HEK293 (cell line): ENCODE measurements at regions not wholly inside any gene's neighbourhood (a gene's known extent, or its start where the extent isn't known, plus 50 kb on each side); places are given as distances from the start of the nearest gene placed in this dataset.

Source experiments
- CTCF ChIA-PET: fragments of 350-600 bp; formaldehyde crosslinking; extraction: SDS; loops from one replicate; lab custom pipeline; 2021; ENCODE audit warnings: antibody characterized with exemption; lab: Yijun Ruan, JAX
- POLR2A ChIA-PET: fragments of 300-600 bp; formaldehyde crosslinking; extraction: SDS; loops from one replicate; lab custom pipeline; 2020; ENCODE audit warnings: antibody characterized with exemption, inconsistent platforms; lab: Yijun Ruan, JAX
- H3K27ac ChIP-seq: fragments of 200-500 bp; sonication (Bioruptor generic); 2 replicates; pipeline ENCODE4 v1.5.1; 2014; ENCODE audit warnings: low read depth, low read length, control low read depth, inconsistent platforms; ENCODE audit errors: extremely low read depth
- H3K36me3 ChIP-seq, 2 experiments: fragments of 200-500 bp in 1 of 2; sonication (Bioruptor generic) in 1 of 2; 1 replicate in 1 of 2; 2 replicates in 1 of 2; pipeline ENCODE4 v1.5.1; 2014 to 2017; ENCODE audit warnings: inconsistent platforms in 2 of 2, low read length in 2 of 2; ENCODE audit not compliant: control insufficient read depth in 2 of 2, insufficient read depth in 1 of 2
- H3K4me1 ChIP-seq: fragments of 200-500 bp; sonication (Bioruptor generic); 2 replicates; pipeline ENCODE4 v1.5.1; 2014; ENCODE audit warnings: mild to moderate bottlenecking, low read length, inconsistent platforms; ENCODE audit not compliant: control insufficient read depth, insufficient read depth
- H3K4me3 ChIP-seq: 2 replicates; pipeline ENCODE4 v1.5.1; 2011; ENCODE audit warnings: low read depth, mild to moderate bottlenecking, control low read depth, low read length, moderate library complexity
- H3K9me3 ChIP-seq: fragments of 200-500 bp; sonication (Bioruptor generic); 2 replicates; pipeline ENCODE4 v1.5.1; 2014; ENCODE audit warnings: low read depth, low read length, inconsistent platforms; ENCODE audit not compliant: control insufficient read depth, insufficient read depth
- ATF2 ChIP-seq: fragments of 450-650 bp; formaldehyde crosslinking; IDR thresholded peaks from 2 replicates; pipeline ENCODE4 v1.5.1; 2016; ENCODE audit warnings: missing biosample characterization, missing genetic modification characterization, low read depth
- ELK4 ChIP-seq: IDR thresholded peaks from 2 replicates; pipeline ENCODE4 v1.6.1; 2011; ENCODE audit warnings: mild to moderate bottlenecking, low read depth, low read length, borderline replicate concordance
- HOXD13 ChIP-seq: sonication (generic); formaldehyde crosslinking; IDR thresholded peaks from 2 replicates; pipeline ENCODE4 v1.8.0; 2022; ENCODE audit warnings: missing genetic modification reagents, borderline replicate concordance
- KLF9 ChIP-seq: fragments of 450-650 bp; formaldehyde crosslinking; IDR thresholded peaks from 2 replicates; pipeline ENCODE4 v1.5.1; 2016; ENCODE audit warnings: missing biosample characterization, missing genetic modification characterization, low read depth
- PRDM10 ChIP-seq: fragments of 450-650 bp; formaldehyde crosslinking; IDR thresholded peaks from 2 replicates; pipeline ENCODE4 v1.5.1; 2016; ENCODE audit warnings: missing biosample characterization, missing genetic modification characterization
- RBAK ChIP-seq: fragments of 450-650 bp; formaldehyde crosslinking; IDR thresholded peaks from 2 replicates; pipeline ENCODE4 v1.5.1; 2016; ENCODE audit warnings: missing biosample characterization, missing genetic modification characterization
- REPIN1 ChIP-seq: fragments of 450-650 bp; formaldehyde crosslinking; IDR thresholded peaks from 2 replicates; pipeline ENCODE4 v1.5.1; 2017; ENCODE audit warnings: missing biosample characterization, missing genetic modification characterization, low read depth
- SETDB1 ChIP-seq: IDR thresholded peaks from one replicate; pipeline ENCODE4 v1.6.1; 2017; ENCODE audit warnings: mild to moderate bottlenecking, low read length, moderate library complexity, mixed read lengths; ENCODE audit not compliant: insufficient read length
- SP7 ChIP-seq: fragments of 450-650 bp; formaldehyde crosslinking; IDR thresholded peaks from 2 replicates; pipeline ENCODE4 v1.5.1; 2016; ENCODE audit warnings: missing biosample characterization, missing genetic modification characterization
- ZNF10 ChIP-seq: fragments of 450-650 bp; formaldehyde crosslinking; IDR thresholded peaks from 2 replicates; pipeline ENCODE4 v1.5.1; 2017; ENCODE audit warnings: missing biosample characterization, missing genetic modification characterization
- ZNF146 ChIP-seq: fragments of 450-650 bp; formaldehyde crosslinking; IDR thresholded peaks from 2 replicates; pipeline ENCODE4 v1.5.1; 2016; ENCODE audit warnings: missing biosample characterization, missing genetic modification characterization
- ZNF175 ChIP-seq: fragments of 450-650 bp; formaldehyde crosslinking; IDR thresholded peaks from 2 replicates; pipeline ENCODE4 v1.5.1; 2016; ENCODE audit warnings: missing biosample characterization, missing genetic modification characterization
- ZNF239 ChIP-seq: fragments of 450-650 bp; formaldehyde crosslinking; IDR thresholded peaks from 2 replicates; pipeline ENCODE4 v1.5.1; 2016; ENCODE audit warnings: missing biosample characterization, missing genetic modification characterization
- ZNF292 ChIP-seq: fragments of 450-650 bp; formaldehyde crosslinking; IDR thresholded peaks from 2 replicates; pipeline ENCODE4 v1.5.1; 2016; ENCODE audit warnings: low read depth, missing biosample characterization, missing genetic modification characterization, borderline replicate concordance
- ZNF311 ChIP-seq: fragments of 450-650 bp; formaldehyde crosslinking; IDR thresholded peaks from 2 replicates; pipeline ENCODE4 v1.5.1; 2017; ENCODE audit warnings: missing biosample characterization, missing genetic modification characterization, borderline replicate concordance
- ZNF37A ChIP-seq: fragments of 450-650 bp; IDR thresholded peaks from 2 replicates; pipeline ENCODE4 v1.5.1; 2018; ENCODE audit warnings: missing biosample characterization, missing genetic modification characterization
- ZNF398 ChIP-seq: fragments of 450-650 bp; formaldehyde crosslinking; IDR thresholded peaks from 2 replicates; pipeline ENCODE4 v1.5.1; 2017; ENCODE audit warnings: missing biosample characterization, missing genetic modification characterization
- ZNF426 ChIP-seq: fragments of 450-650 bp; formaldehyde crosslinking; IDR thresholded peaks from 2 replicates; pipeline ENCODE4 v1.5.1; 2017; ENCODE audit warnings: missing biosample characterization, missing genetic modification characterization, mild to moderate bottlenecking, inconsistent platforms, moderate library complexity
- ZNF513 ChIP-seq: fragments of 450-650 bp; IDR thresholded peaks from 2 replicates; pipeline ENCODE4 v1.5.1; 2018; ENCODE audit warnings: missing biosample characterization, missing genetic modification characterization
- ZNF555 ChIP-seq: fragments of 450-650 bp; formaldehyde crosslinking; conservative IDR thresholded peaks from 2 replicates; pipeline ENCODE4 v1.5.1; 2017; ENCODE audit warnings: missing biosample characterization, mild to moderate bottlenecking, missing genetic modification characterization, inconsistent platforms
- ZNF571 ChIP-seq: fragments of 450-650 bp; formaldehyde crosslinking; IDR thresholded peaks from 2 replicates; pipeline ENCODE4 v1.5.0; 2017; ENCODE audit warnings: missing biosample characterization, missing genetic modification characterization
- ZNF639 ChIP-seq: fragments of 450-650 bp; formaldehyde crosslinking; IDR thresholded peaks from 2 replicates; pipeline ENCODE4 v1.5.1; 2016; ENCODE audit warnings: missing biosample characterization, missing genetic modification characterization
- ZNF76 ChIP-seq: fragments of 450-650 bp; formaldehyde crosslinking; IDR thresholded peaks from 2 replicates; pipeline ENCODE4; 2016; ENCODE audit warnings: low read depth, missing biosample characterization, missing genetic modification characterization, borderline replicate concordance
- TF ChIP-seq, protein P1 (sequence below): fragments of 450-650 bp; formaldehyde crosslinking; IDR thresholded peaks from 2 replicates; pipeline ENCODE4 v1.5.1; 2016; ENCODE audit warnings: missing biosample characterization, missing genetic modification characterization

GRCh38 chr6:140850438-140850837, 1282.3 kb upstream of the GJE1 start:
- ChIA-PET CTCF (interaction anchor here (0.6 kb wide), 1 partner anchor 293 kb away, joined by 3 read pairs; no protein-coding TSS in a partner anchor), POLR2A (no interaction called here)
- H3K9me3 ChIP-seq = no peaks in the 10 kb centered on the region
- H3K4me3 ChIP-seq = no peak overlapping the region
- no peaks in the 10 kb centered on the region for H3K4me1 ChIP-seq
- H3K27ac ChIP-seq = no peak overlapping the region
- H3K36me3 ChIP-seq = no peaks in the 10 kb centered on the region
- no peak for TF ChIP-seq ELK4
- no peak for TF ChIP-seq ZNF398 (tag by site-specific recombination)
- TF ChIP-seq PRDM10 = no peak
- TF ChIP-seq ZNF76 (tag by site-specific recombination) = no peak
- no peak for TF ChIP-seq ZNF175
- no peak for TF ChIP-seq SP7 (tag by site-specific recombination)
- no peak for TF ChIP-seq ZNF311 (tag by site-specific recombination)
- no peak for TF ChIP-seq ZNF571 (tag by site-specific recombination)
- no peak for TF ChIP-seq HOXD13 (CRISPR knock-in tag)
- TF ChIP-seq REPIN1 = no peak
- TF ChIP-seq ZNF37A (tag by site-specific recombination) = no peak
- no peak for TF ChIP-seq ZNF426
- TF ChIP-seq ZNF639 (tag by site-specific recombination) = no peak
- TF ChIP-seq RBAK (tag by site-specific recombination) = no peak
- no peak for TF ChIP-seq ZNF513 (tag by site-specific recombination)
- TF ChIP-seq KLF9 (tag by site-specific recombination) = no peak

- Histone ChIP-seq H3K9me3 (no peaks in the 10 kb centered on the region), H3K27ac (no peak overlapping the region), H3K36me3 (no peaks in the 10 kb centered on the region), H3K4me1 (no peaks in the 10 kb centered on the region), H3K4me3 (no peak overlapping the region)
- ChIA-PET POLR2A (no interaction called here), CTCF (interaction anchor here (0.6 kb wide), 1 partner anchor 1536 kb away, joined by 3 read pairs; no protein-coding TSS in a partner anchor)
- TF ChIP-seq SETDB1 (no peak), ZNF146 (no peak), ZNF555 (tag by site-specific recombination) (no peak), ZNF10 (tag by site-specific recombination) (no peak), ATF2 (tag by site-specific recombination) (no peak), ZNF239 (tag by site-specific recombination) (no peak), ZNF292 (no peak)
- TF ChIP-seq, protein P1, sequence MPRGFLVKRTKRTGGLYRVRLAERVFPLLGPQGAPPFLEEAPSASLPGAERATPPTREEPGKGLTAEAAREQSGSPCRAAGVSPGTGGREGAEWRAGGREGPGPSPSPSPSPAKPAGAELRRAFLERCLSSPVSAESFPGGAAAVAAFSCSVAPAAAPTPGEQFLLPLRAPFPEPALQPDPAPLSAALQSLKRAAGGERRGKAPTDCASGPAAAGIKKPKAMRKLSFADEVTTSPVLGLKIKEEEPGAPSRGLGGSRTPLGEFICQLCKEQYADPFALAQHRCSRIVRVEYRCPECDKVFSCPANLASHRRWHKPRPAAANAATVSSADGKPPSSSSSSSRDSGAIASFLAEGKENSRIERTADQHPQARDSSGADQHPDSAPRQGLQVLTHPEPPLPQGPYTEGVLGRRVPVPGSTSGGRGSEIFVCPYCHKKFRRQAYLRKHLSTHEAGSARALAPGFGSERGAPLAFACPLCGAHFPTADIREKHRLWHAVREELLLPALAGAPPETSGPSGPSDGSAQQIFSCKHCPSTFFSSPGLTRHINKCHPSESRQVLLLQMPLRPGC (tag by site-specific recombination) = no peak
Observed at GRCh38 chr6:140849456-140849855, 1283.3 kb upstream of the GJE1 start.
